ENCODE measurements at regions not wholly inside any gene's neighbourhood (a gene's known extent, or its start where the extent isn't known, plus 50 kb on each side); places are given as distances from the start of the nearest gene placed in this dataset.

DNA sequence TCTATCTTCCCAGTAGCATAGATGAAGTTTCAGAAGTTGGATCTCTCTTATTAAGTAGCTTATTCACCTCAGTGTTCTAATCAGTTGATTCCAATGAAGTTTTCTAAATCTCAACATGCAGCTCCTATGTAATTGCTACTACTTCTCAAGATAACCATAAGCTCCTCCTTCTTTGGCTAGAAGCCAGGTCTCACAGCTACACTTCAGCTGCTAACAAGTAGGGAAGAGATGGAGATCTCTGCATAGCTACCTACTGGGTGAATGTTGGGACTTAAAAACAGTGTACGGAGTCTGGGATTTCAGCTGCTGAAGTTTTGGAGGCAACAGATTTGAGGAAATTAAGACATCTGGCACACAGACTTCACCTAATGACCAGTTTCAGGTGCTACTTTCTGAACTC, 661.0 kb downstream of the SLITRK1 start:
- no peak overlapping the region for H3K27ac Mint-ChIP-seq
- DNase-seq (no peak), ATAC-seq (ENCODE audit: low read depth) (no peak)
- Histone ChIP-seq H3K9me3 (ENCODE audit: control extremely low read depth in 1 of 3, control insufficient read depth in 2 of 3, insufficient read depth in 1 of 3, low read length in 2 of 3) (peaks cover 0 to 1% (median 0%) of the 10 kb centered on the region in 3 donors), H3K4me3 (ENCODE audit: control extremely low read depth in 1 of 5, extremely low read depth in 1 of 5, insufficient read depth in 1 of 5, low read depth in 2 of 5, low read length in 4 of 5) (no peak overlapping the region), H3K27me3 (replicated peaks in 1 of 4; ENCODE audit: control extremely low read depth in 1 of 4, control insufficient read depth in 3 of 4, insufficient read depth in 4 of 4, low read length in 3 of 4) (no peaks in the 10 kb centered on the region), H4K20me1 (ENCODE audit: control insufficient read depth, insufficient read depth, low read length, poor library complexity, severe bottlenecking) (no peaks in the 10 kb centered on the region), H3K4me1 (ENCODE audit: control insufficient read depth in 2 of 2, insufficient read depth in 2 of 2, low read length in 2 of 2) (no peaks in the 10 kb centered on the region), H3K4me2 (replicated peaks; ENCODE audit: low read depth, low read length, poor library complexity, severe bottlenecking) (no peak overlapping the region), H3K36me3 (replicated peaks in 1 of 2; ENCODE audit: control extremely low read depth in 1 of 2, control insufficient read depth in 1 of 2, extremely low read depth in 1 of 2, insufficient read depth in 2 of 2, low read length in 1 of 2) (no peaks in the 10 kb centered on the region), H3K27ac (ENCODE audit: low read length in 2 of 2) (no peak overlapping the region), H3K9ac (ENCODE audit: low read length) (no peak overlapping the region), H2AFZ (ENCODE audit: insufficient read depth, low read depth, low read length, poor library complexity, severe bottlenecking) (no peak overlapping the region), H3K79me2 (ENCODE audit: control insufficient read depth, insufficient read depth, low read length) (no peaks in the 10 kb centered on the region)
- TF ChIP-seq, protein P1, sequence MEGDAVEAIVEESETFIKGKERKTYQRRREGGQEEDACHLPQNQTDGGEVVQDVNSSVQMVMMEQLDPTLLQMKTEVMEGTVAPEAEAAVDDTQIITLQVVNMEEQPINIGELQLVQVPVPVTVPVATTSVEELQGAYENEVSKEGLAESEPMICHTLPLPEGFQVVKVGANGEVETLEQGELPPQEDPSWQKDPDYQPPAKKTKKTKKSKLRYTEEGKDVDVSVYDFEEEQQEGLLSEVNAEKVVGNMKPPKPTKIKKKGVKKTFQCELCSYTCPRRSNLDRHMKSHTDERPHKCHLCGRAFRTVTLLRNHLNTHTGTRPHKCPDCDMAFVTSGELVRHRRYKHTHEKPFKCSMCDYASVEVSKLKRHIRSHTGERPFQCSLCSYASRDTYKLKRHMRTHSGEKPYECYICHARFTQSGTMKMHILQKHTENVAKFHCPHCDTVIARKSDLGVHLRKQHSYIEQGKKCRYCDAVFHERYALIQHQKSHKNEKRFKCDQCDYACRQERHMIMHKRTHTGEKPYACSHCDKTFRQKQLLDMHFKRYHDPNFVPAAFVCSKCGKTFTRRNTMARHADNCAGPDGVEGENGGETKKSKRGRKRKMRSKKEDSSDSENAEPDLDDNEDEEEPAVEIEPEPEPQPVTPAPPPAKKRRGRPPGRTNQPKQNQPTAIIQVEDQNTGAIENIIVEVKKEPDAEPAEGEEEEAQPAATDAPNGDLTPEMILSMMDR (IDR thresholded peaks at IDR 0.05), result no peak
- TF ChIP-seq EZH2 (IDR thresholded peaks at IDR 0.05; ENCODE audit: borderline replicate concordance, insufficient read depth, low read depth, low read length, poor library complexity, severe bottlenecking), result no peak
- H3K4me3 Mint-ChIP-seq, result no peak overlapping the region
- intact Hi-C loops (cut with micrococcal nuclease), result no loop called here
- ChIA-PET CTCF (no interaction called here), POLR2A (no interaction called here)
- no peaks in the 10 kb centered on the region for H3K4me1 Mint-ChIP-seq
- 100% methylated on average over 1 of the region's 1 CpG for WGBS (ENCODE audit: insufficient coverage)
- H3K27me3 Mint-ChIP-seq, result no peaks in the 10 kb centered on the region
- peaks cover 6% of the 10 kb centered on the region for H3K9me3 Mint-ChIP-seq (ENCODE audit: insufficient read depth)

DNA sequence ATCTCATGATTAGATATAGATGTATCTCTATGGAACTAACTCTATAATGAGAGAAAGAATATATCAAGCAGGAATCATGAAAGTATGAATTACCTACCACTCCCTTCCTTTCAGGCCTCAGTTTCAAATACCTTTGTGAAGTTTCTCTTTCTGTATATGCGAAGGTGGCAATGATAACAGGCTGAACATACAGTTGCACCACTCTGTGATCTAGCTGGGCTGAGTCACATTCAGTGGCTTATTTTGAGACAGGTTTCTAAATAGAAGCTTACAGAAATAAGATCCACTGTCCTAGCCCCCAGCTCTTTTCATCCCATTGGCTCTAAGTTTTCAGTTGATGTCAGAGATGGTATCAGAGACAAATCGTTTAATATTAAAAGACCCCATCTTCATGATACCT, 662.0 kb downstream of the SLITRK1 start:
- H3K4me2 ChIP-seq (replicated peaks; ENCODE audit: low read depth, low read length, poor library complexity, severe bottlenecking), result no peak overlapping the region
- Mint-ChIP-seq H3K4me3 (no peak overlapping the region), H3K4me1 (no peaks in the 10 kb centered on the region), H3K27me3 (no peaks in the 10 kb centered on the region), H3K27ac (no peak overlapping the region), H3K9me3 (ENCODE audit: insufficient read depth) (peaks cover 6% of the 10 kb centered on the region)
- no peak overlapping the region for H3K27ac ChIP-seq (ENCODE audit: low read length in 2 of 2)
- ATAC-seq (ENCODE audit: low read depth) (no peak), DNase-seq (no peak)
- H3K79me2 ChIP-seq (ENCODE audit: control insufficient read depth, insufficient read depth, low read length), result no peaks in the 10 kb centered on the region
- no peaks in the 10 kb centered on the region for H4K20me1 ChIP-seq (ENCODE audit: control insufficient read depth, insufficient read depth, low read length, poor library complexity, severe bottlenecking)
- H3K9ac ChIP-seq (ENCODE audit: low read length), result no peak overlapping the region
- no peaks in the 10 kb centered on the region for H3K36me3 ChIP-seq (replicated peaks in 1 of 2; ENCODE audit: control extremely low read depth in 1 of 2, control insufficient read depth in 1 of 2, extremely low read depth in 1 of 2, insufficient read depth in 2 of 2, low read length in 1 of 2)
- no peak for TF ChIP-seq EZH2 (IDR thresholded peaks at IDR 0.05; ENCODE audit: borderline replicate concordance, insufficient read depth, low read depth, low read length, poor library complexity, severe bottlenecking)
- TF ChIP-seq, protein P1 (IDR thresholded peaks at IDR 0.05), result no peak
- ChIA-PET CTCF (no interaction called here), POLR2A (no interaction called here)
- H3K27me3 ChIP-seq (replicated peaks in 1 of 4; ENCODE audit: control extremely low read depth in 1 of 4, control insufficient read depth in 3 of 4, insufficient read depth in 4 of 4, low read length in 3 of 4), result no peaks in the 10 kb centered on the region
- no peaks in the 10 kb centered on the region for H3K4me1 ChIP-seq (ENCODE audit: control insufficient read depth in 2 of 2, insufficient read depth in 2 of 2, low read length in 2 of 2)
- H2AFZ ChIP-seq (ENCODE audit: insufficient read depth, low read depth, low read length, poor library complexity, severe bottlenecking), result no peak overlapping the region
- no peak overlapping the region for H3K4me3 ChIP-seq (ENCODE audit: control extremely low read depth in 1 of 5, extremely low read depth in 1 of 5, insufficient read depth in 1 of 5, low read depth in 2 of 5, low read length in 4 of 5)
- WGBS (ENCODE audit: insufficient coverage), result no CpG with 5 or more reads among the region's 2 CpGs
- peaks cover 0 to 1% (median 0%) of the 10 kb centered on the region in 3 donors for H3K9me3 ChIP-seq (ENCODE audit: control extremely low read depth in 1 of 3, control insufficient read depth in 2 of 3, insufficient read depth in 1 of 3, low read length in 2 of 3)
- intact Hi-C loops (cut with micrococcal nuclease), result no loop called here
